Lower leg skin (tissue), 3 donors: ENCODE measurements at regions not wholly inside any gene's neighbourhood (a gene's known extent, or its start where the extent isn't known, plus 50 kb on each side); places are given as distances from the start of the nearest gene placed in this dataset.

Experiments
- POLR2A ChIP-seq, 2 donors: fragments of 450-650 bp; IDR thresholded peaks; one replicate each; pipeline ENCODE4 v1.6.1; 2016 to 2017; ENCODE audit warnings: antibody characterized with exemption in 2 of 2, mild to moderate bottlenecking in 1 of 2, moderate library complexity in 1 of 2
- TF ChIP-seq, protein P1 (sequence below), 3 donors: fragments of 450-650 bp; IDR thresholded peaks; one replicate each; pipeline ENCODE4 v1.5.1; 2016; ENCODE audit warnings: antibody characterized with exemption in 3 of 3, mild to moderate bottlenecking in 3 of 3, moderate library complexity in 2 of 3

DNA sequence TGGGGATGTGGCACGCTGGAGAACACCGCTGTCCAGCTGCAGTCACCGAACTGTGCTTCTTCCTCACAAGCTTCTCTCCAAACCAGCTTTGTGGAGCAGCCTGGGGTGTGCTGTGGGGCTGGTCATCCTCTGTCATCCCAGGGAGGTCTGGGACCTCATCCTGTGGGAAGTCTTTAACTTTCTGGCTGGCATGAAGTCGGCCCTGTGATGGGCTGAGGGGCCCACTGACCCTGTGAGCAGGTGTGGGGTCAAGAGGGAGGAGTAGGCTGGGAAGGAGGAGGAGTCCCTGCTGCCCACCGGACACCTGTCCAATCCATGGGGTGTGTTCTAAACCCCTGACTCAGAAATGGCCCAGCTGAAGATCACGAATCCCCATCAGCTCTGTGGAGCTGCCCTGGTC lies 136.2 kb upstream of the SHH start:
- TF ChIP-seq, protein P1, sequence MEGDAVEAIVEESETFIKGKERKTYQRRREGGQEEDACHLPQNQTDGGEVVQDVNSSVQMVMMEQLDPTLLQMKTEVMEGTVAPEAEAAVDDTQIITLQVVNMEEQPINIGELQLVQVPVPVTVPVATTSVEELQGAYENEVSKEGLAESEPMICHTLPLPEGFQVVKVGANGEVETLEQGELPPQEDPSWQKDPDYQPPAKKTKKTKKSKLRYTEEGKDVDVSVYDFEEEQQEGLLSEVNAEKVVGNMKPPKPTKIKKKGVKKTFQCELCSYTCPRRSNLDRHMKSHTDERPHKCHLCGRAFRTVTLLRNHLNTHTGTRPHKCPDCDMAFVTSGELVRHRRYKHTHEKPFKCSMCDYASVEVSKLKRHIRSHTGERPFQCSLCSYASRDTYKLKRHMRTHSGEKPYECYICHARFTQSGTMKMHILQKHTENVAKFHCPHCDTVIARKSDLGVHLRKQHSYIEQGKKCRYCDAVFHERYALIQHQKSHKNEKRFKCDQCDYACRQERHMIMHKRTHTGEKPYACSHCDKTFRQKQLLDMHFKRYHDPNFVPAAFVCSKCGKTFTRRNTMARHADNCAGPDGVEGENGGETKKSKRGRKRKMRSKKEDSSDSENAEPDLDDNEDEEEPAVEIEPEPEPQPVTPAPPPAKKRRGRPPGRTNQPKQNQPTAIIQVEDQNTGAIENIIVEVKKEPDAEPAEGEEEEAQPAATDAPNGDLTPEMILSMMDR (IDR thresholded peaks at IDR 0.05): no peak
- no peak for TF ChIP-seq POLR2A (IDR thresholded peaks at IDR 0.05)
